HG03039 (cell line): ENCODE measurements at regions not wholly inside any gene's neighbourhood (a gene's known extent, or its start where the extent isn't known, plus 50 kb on each side); places are given as distances from the start of the nearest gene placed in this dataset.
"Not testable (repeated sequence)": the region's sequence is repeated elsewhere in the genome, so short reads cannot be mapped to it uniquely, and the experiment has no call there.

ENCODE experiments used
- ATAC-seq: cut with Tn5 transposase; IDR thresholded peaks from one replicate; pipeline ENCODE4 v1.9.1; 2021; ENCODE audit warnings: mild to moderate bottlenecking, moderate library complexity; ENCODE audit not compliant: unreplicated experiment

GRCh38 chr4:164287173-164287572, 466.8 kb upstream of the SMIM31 start:
- ATAC-seq, result no peak

- ATAC-seq, result no peak
These were observed 465.4 kb upstream of the SMIM31 start for GRCh38 chr4:164288578-164288977.

- ATAC-seq, result no peak
These were observed 460.7 kb upstream of the SMIM31 start for GRCh38 chr4:164293203-164293602.

- no peak for ATAC-seq
These were observed 460.2 kb upstream of the SMIM31 start for GRCh38 chr4:164293743-164294142.

- ATAC-seq, result no peak
These were observed 452.5 kb upstream of the SMIM31 start for GRCh38 chr4:164301430-164301829.

GRCh38 chr4:164304101-164304639, 449.8 kb upstream of the SMIM31 start:
- peak; percentile 91 for ATAC-seq

- ATAC-seq, result no peak
These were observed 449.1 kb upstream of the SMIM31 start for GRCh38 chr4:164304861-164305260.

- ATAC-seq, result no peak
These were observed 446.7 kb upstream of the SMIM31 start for GRCh38 chr4:164307262-164307661.

GRCh38 chr4:164312671-164313070, 441.3 kb upstream of the SMIM31 start:
- no peak for ATAC-seq

- ATAC-seq, result no peak
These were observed 440.1 kb upstream of the SMIM31 start for GRCh38 chr4:164313853-164314252.

GRCh38 chr4:164318350-164318749, 435.6 kb upstream of the SMIM31 start:
- ATAC-seq, result no peak

GRCh38 chr4:164319688-164320087, 434.2 kb upstream of the SMIM31 start:
- no peak for ATAC-seq

GRCh38 chr4:164320847-164321246, 433.1 kb upstream of the SMIM31 start:
- no peak for ATAC-seq

GRCh38 chr4:164326056-164326455, 427.9 kb upstream of the SMIM31 start:
- ATAC-seq, result no peak

- no peak for ATAC-seq
These were observed 416.5 kb upstream of the SMIM31 start for GRCh38 chr4:164337219-164337944.

- ATAC-seq, result no peak
These were observed 410.4 kb upstream of the SMIM31 start for GRCh38 chr4:164343472-164343976.

- ATAC-seq, result no peak
These were observed 408.2 kb upstream of the SMIM31 start for GRCh38 chr4:164345756-164346155.

GRCh38 chr4:164350061-164350460, 403.9 kb upstream of the SMIM31 start:
- no peak for ATAC-seq

GRCh38 chr4:164350716-164351115, 403.2 kb upstream of the SMIM31 start:
- not testable (repeated sequence) for ATAC-seq

- no peak for ATAC-seq
These were observed 396.0 kb upstream of the SMIM31 start for GRCh38 chr4:164357957-164358356.

- ATAC-seq, result no peak
These were observed 395.5 kb upstream of the SMIM31 start for GRCh38 chr4:164358400-164358799.

GRCh38 chr4:164359881-164360280, 394.1 kb upstream of the SMIM31 start:
- no peak for ATAC-seq

- no peak for ATAC-seq
These were observed 385.0 kb upstream of the SMIM31 start for GRCh38 chr4:164368894-164369293.
